Endothelial cell of umbilical vein (primary cell): ENCODE measurements at regions not wholly inside any gene's neighbourhood (a gene's known extent, or its start where the extent isn't known, plus 50 kb on each side); places are given as distances from the start of the nearest gene placed in this dataset.

Experiments
- BruUV-seq: library from RNA; stranded (reverse); fragments of 400-500 nt; replicated peaks from 2 replicates; lab custom pipeline; 2021; lab: Mats Ljungman, UMichigan
- CTCF ChIA-PET: fragments of 300-600, 350-600 bp; sonication (Branson Sonifier 250); formaldehyde crosslinking; loops from one replicate; lab custom pipeline; 2021; ENCODE audit warnings: antibody characterized with exemption, inconsistent platforms; lab: Charles Lee
- POLR2A ChIA-PET: fragments of 300-600, 350-600 bp; sonication (Branson Sonifier 250); formaldehyde crosslinking; loops from one replicate; lab custom pipeline; 2021; ENCODE audit warnings: antibody characterized with exemption, inconsistent platforms; lab: Charles Lee
- DNase-seq: peaks from one replicate; pipeline ENCODE4 v3.0.0-alpha.2; 2011; ENCODE audit warnings: low read depth, low spot score
- FAIRE-seq: peaks from 2 replicates; lab custom pipeline; 2011; peaks lifted over from hg19 to GRCh38; lab: Jason Lieb, UNC
- H2AFZ ChIP-seq: 2 replicates; pipeline ENCODE4 v1.6.0; 2012; ENCODE audit warnings: low read depth, low read length, control low read depth, inconsistent platforms
- H3K27ac ChIP-seq: 2 replicates; pipeline ENCODE4 v1.5.1; 2011; ENCODE audit warnings: low read depth, mild to moderate bottlenecking, control low read depth, low read length, moderate library complexity; ENCODE audit not compliant: insufficient read depth
- H3K27me3 ChIP-seq, 2 experiments: 2 replicates each; pipeline versions ENCODE4 v1.6.0 to v1.6.1; 2011; ENCODE audit warnings: low read length in 2 of 2, mixed read lengths in 1 of 2; ENCODE audit not compliant: control insufficient read depth in 2 of 2, insufficient read depth in 2 of 2
- H3K36me3 ChIP-seq, 2 experiments: 2 replicates in 1 of 2; 3 replicates in 1 of 2; pipeline ENCODE4 v1.5.1; 2011; ENCODE audit warnings: low read length in 2 of 2, mild to moderate bottlenecking in 1 of 2, moderate library complexity in 1 of 2; ENCODE audit not compliant: control insufficient read depth in 2 of 2, insufficient read depth in 2 of 2; ENCODE audit errors: extremely low read depth in 1 of 2
- H3K4me1 ChIP-seq: 3 replicates; pipeline ENCODE4 v1.5.1; 2011; ENCODE audit warnings: mild to moderate bottlenecking, low read length; ENCODE audit not compliant: control insufficient read depth, insufficient read depth; ENCODE audit errors: extremely low read depth
- H3K4me2 ChIP-seq: 2 replicates; pipeline ENCODE4 v1.6.1; 2011; ENCODE audit warnings: low read length, control low read depth, mixed read lengths; ENCODE audit not compliant: insufficient read depth
- H3K4me3 ChIP-seq, 3 experiments: fragments of 200-600 bp in 1 of 3; sonication (generic), shearing (Covaris generic) in 1 of 3; replicated peaks in 1 of 3; 2 replicates each; pipeline ENCODE4 v1.5.1; 2011 to 2016; ENCODE audit warnings: control low read depth in 3 of 3, low read length in 3 of 3, mild to moderate bottlenecking in 2 of 3, inconsistent platforms in 1 of 3, low read depth in 1 of 3, moderate library complexity in 1 of 3; ENCODE audit not compliant: insufficient read depth in 1 of 3
- H3K79me2 ChIP-seq: 2 replicates; pipeline ENCODE4 v1.6.0; 2012; ENCODE audit warnings: low read length, inconsistent platforms; ENCODE audit not compliant: control insufficient read depth, insufficient read depth
- H3K9ac ChIP-seq: replicated peaks from 2 replicates; pipeline ENCODE3; 2011; ENCODE audit warnings: low read length, control low read depth; ENCODE audit not compliant: insufficient read depth; ENCODE audit errors: extremely low read depth
- H3K9me1 ChIP-seq: replicated peaks from 3 replicates; pipeline ENCODE4 v1.6.0; 2011; ENCODE audit warnings: mild to moderate bottlenecking, low read length; ENCODE audit not compliant: control insufficient read depth, insufficient read depth; ENCODE audit errors: extremely low read depth
- H3K9me3 ChIP-seq: replicated peaks from 2 replicates; pipeline ENCODE4 v1.5.1; 2012; ENCODE audit warnings: low read length, inconsistent platforms; ENCODE audit not compliant: control insufficient read depth, insufficient read depth
- H4K20me1 ChIP-seq: replicated peaks from 2 replicates; pipeline ENCODE3; 2011; ENCODE audit warnings: mild to moderate bottlenecking, low read length; ENCODE audit not compliant: control insufficient read depth, insufficient read depth; ENCODE audit errors: extremely low read depth
- EZH2 ChIP-seq: IDR thresholded peaks from 2 replicates; pipeline ENCODE4 v1.6.1; 2012; ENCODE audit warnings: borderline replicate concordance, low read depth, mild to moderate bottlenecking, moderate library complexity, low read length, inconsistent platforms; ENCODE audit not compliant: severe bottlenecking
- FOS ChIP-seq: IDR thresholded peaks from 2 replicates; pipeline ENCODE4 v1.6.1; 2011; ENCODE audit warnings: mild to moderate bottlenecking, low read length, moderate library complexity, borderline replicate concordance; ENCODE audit not compliant: insufficient read depth
- GATA2 ChIP-seq: IDR thresholded peaks from 2 replicates; pipeline ENCODE4 v1.7.0; 2011; ENCODE audit warnings: low read depth, mild to moderate bottlenecking, moderate library complexity, mixed read lengths, low read length; ENCODE audit not compliant: insufficient read length, insufficient read depth
- JUN ChIP-seq: IDR thresholded peaks from 2 replicates; pipeline ENCODE4 v1.6.1; 2011; ENCODE audit warnings: borderline replicate concordance, low read depth; ENCODE audit not compliant: insufficient read length, insufficient read depth
- MYC ChIP-seq: IDR thresholded peaks from one replicate; pipeline ENCODE4 v1.6.1; 2011; ENCODE audit warnings: mild to moderate bottlenecking, low read depth, low read length
- POLR2A ChIP-seq: IDR thresholded peaks from 2 replicates; pipeline ENCODE4 v1.6.1; 2012; ENCODE audit warnings: low read depth, mild to moderate bottlenecking, control low read depth, low read length
- POLR2AphosphoS5 ChIP-seq: IDR thresholded peaks from 2 replicates; pipeline ENCODE4 v1.6.1; 2012; ENCODE audit warnings: low read depth, mild to moderate bottlenecking, control low read depth, low read length, moderate library complexity; ENCODE audit not compliant: insufficient read depth
- dilution Hi-C: fragments of 300-500 bp; cut with MboI; formaldehyde crosslinking; loops from one replicate; pipeline ENCODE4 v1.15.0; 2019; ENCODE audit warnings: low sequenced_read_pairs; ENCODE audit not compliant: extremely low pct_ligation_motif_present
- intact Hi-C: fragments of 100-400 bp; cut with micrococcal nuclease; formaldehyde crosslinking; loops from one replicate; pipeline ENCODE4 v1.10.0; 2022
- TF ChIP-seq, protein P1 (sequence below): IDR thresholded peaks from 2 replicates; pipeline ENCODE4 v1.6.1; 2011; ENCODE audit not compliant: insufficient read depth, insufficient read length
- TF ChIP-seq, protein P2 (sequence below), 2 donors: IDR thresholded peaks; 1 replicate in 1 of 2; 2 replicates in 1 of 2; pipeline ENCODE4 v1.5.1; 2011; ENCODE audit warnings: low read length in 2 of 2, mild to moderate bottlenecking in 2 of 2, moderate library complexity in 2 of 2, control low read depth in 1 of 2, inconsistent platforms in 1 of 2, low read depth in 1 of 2; ENCODE audit not compliant: insufficient read depth in 1 of 2; ENCODE audit errors: extremely low read depth in 1 of 2

- ChIA-PET CTCF (interaction anchor here (1.0 to 1.4 kb wide), 2 partner anchors 89 to 249 kb away, joined by 3 to 6 read pairs; no protein-coding TSS in a partner anchor), POLR2A (no interaction called here)
- Histone ChIP-seq H3K9me1 (no peaks in the 10 kb centered on the region), H2AFZ (no peak overlapping the region), H3K4me1 (no peaks in the 10 kb centered on the region), H4K20me1 (no peaks in the 10 kb centered on the region), H3K4me3 (no peak overlapping the region), H3K27ac (no peak overlapping the region), H3K36me3 (no peaks in the 10 kb centered on the region), H3K9ac (no peak overlapping the region), H3K4me2 (no peak overlapping the region), H3K27me3 (no peaks in the 10 kb centered on the region), H3K79me2 (no peaks in the 10 kb centered on the region), H3K9me3 (no peaks in the 10 kb centered on the region)
- DNase-seq = no peak
- dilution Hi-C loops = no loop called here
- no TSS peak for BruUV-seq
- intact Hi-C loops = no loop called here
- FAIRE-seq = no peak
- TF ChIP-seq FOS (no peak), JUN (no peak), POLR2A (no peak), MYC (no peak), EZH2 (no peak)
- TF ChIP-seq, protein P1, sequence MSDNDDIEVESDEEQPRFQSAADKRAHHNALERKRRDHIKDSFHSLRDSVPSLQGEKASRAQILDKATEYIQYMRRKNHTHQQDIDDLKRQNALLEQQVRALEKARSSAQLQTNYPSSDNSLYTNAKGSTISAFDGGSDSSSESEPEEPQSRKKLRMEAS = no peak
Observed at GRCh38 chr10:91000985-91001384, 80.1 kb upstream of the ANKRD1 start.

DNA sequence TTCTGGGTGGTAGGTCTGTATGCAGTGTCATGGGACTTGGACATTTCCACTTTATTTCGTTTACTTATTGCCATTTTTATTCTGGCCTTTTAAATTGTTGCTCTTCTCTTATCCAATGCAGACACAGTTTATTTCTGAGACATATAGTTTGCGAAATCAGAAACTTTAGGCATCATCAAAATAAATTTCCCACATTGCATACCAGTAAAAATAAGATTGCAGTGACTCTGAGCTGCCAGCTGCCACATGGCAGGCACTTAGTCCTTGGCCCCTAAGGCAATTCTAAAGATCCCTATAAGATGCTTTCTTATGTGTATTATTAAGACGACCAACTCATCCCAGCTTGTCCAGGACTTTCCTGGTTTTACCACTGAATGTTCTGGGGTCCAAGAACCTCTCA lies 81.8 kb upstream of the ANKRD1 start:
- intact Hi-C loops (no loop called here), dilution Hi-C loops (no loop called here)
- H3K9me1 ChIP-seq = no peaks in the 10 kb centered on the region
- H2AFZ ChIP-seq = no peak overlapping the region
- H3K27ac ChIP-seq = no peak overlapping the region
- no peak for FAIRE-seq
- CTCF ChIA-PET = interaction anchor here (1.2 to 9.5 kb wide), 3 partner anchors 10 to 296 kb away, joined by 3 to 134 read pairs (median 4); no protein-coding TSS in a partner anchor
- no peaks in the 10 kb centered on the region for H3K27me3 ChIP-seq
- H3K4me3 ChIP-seq = no peak overlapping the region
- no peaks in the 10 kb centered on the region for H4K20me1 ChIP-seq
- DNase-seq = no peak
- no peaks in the 10 kb centered on the region for H3K4me1 ChIP-seq
- TF ChIP-seq GATA2 = no peak
- no peak for TF ChIP-seq EZH2
- TF ChIP-seq POLR2AphosphoS5 = no peak
- no peak for TF ChIP-seq FOS
- TF ChIP-seq POLR2A = no peak
- TF ChIP-seq, protein P2, sequence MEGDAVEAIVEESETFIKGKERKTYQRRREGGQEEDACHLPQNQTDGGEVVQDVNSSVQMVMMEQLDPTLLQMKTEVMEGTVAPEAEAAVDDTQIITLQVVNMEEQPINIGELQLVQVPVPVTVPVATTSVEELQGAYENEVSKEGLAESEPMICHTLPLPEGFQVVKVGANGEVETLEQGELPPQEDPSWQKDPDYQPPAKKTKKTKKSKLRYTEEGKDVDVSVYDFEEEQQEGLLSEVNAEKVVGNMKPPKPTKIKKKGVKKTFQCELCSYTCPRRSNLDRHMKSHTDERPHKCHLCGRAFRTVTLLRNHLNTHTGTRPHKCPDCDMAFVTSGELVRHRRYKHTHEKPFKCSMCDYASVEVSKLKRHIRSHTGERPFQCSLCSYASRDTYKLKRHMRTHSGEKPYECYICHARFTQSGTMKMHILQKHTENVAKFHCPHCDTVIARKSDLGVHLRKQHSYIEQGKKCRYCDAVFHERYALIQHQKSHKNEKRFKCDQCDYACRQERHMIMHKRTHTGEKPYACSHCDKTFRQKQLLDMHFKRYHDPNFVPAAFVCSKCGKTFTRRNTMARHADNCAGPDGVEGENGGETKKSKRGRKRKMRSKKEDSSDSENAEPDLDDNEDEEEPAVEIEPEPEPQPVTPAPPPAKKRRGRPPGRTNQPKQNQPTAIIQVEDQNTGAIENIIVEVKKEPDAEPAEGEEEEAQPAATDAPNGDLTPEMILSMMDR (IDR thresholded peaks at IDR 0.05; ENCODE audit: extremely low read depth in 1 of 2, insufficient read depth in 1 of 2, low read depth in 1 of 2, low read length in 2 of 2) = no peak
- TF ChIP-seq JUN = no peak
- TF ChIP-seq, protein P1 = no peak
- no peak for TF ChIP-seq MYC
- H3K4me2 ChIP-seq = no peak overlapping the region
- no peaks in the 10 kb centered on the region for H3K36me3 ChIP-seq
- POLR2A ChIA-PET = no interaction called here
- no peaks in the 10 kb centered on the region for H3K9me3 ChIP-seq
- BruUV-seq = no TSS peak
- no peaks in the 10 kb centered on the region for H3K79me2 ChIP-seq
- H3K9ac ChIP-seq = no peak overlapping the region
